B cell (primary cell): ENCODE measurements at regions not wholly inside any gene's neighbourhood (a gene's known extent, or its start where the extent isn't known, plus 50 kb on each side); places are given as distances from the start of the nearest gene placed in this dataset.

ENCODE experiments used
- ATAC-seq: fragments of 200-7000 bp; cut with Tn5 transposase; one replicate; pipeline ENCODE4 v1.10.0; 2021; ENCODE audit warnings: low read depth, mild to moderate bottlenecking, moderate number of reproducible peaks, moderate library complexity
- CTCF ChIA-PET: fragments of 350-600 bp; sonication (Branson Sonifier 250); formaldehyde crosslinking; loops from one replicate; lab custom pipeline; 2021; ENCODE audit warnings: antibody characterized with exemption, inconsistent platforms; lab: Charles Lee
- POLR2A ChIA-PET: fragments of 350-600 bp; sonication (Branson Sonifier 250); formaldehyde crosslinking; loops from one replicate; lab custom pipeline; 2021; ENCODE audit warnings: antibody characterized with exemption; lab: Charles Lee
- DNase-seq: peaks from one replicate; pipeline ENCODE4 v3.0.0; 2013
- H2AFZ ChIP-seq: 2 replicates; pipeline ENCODE4 v1.6.1; 2012; ENCODE audit warnings: mild to moderate bottlenecking, low read depth, low read length; ENCODE audit not compliant: insufficient read depth, poor library complexity, severe bottlenecking
- H3K27ac ChIP-seq, 2 donors: 1 replicate in 1 of 2; 2 replicates in 1 of 2; pipeline ENCODE4 v1.5.1; 2012 to 2013; ENCODE audit warnings: low read length in 2 of 2, mild to moderate bottlenecking in 2 of 2, moderate library complexity in 1 of 2
- H3K27me3 ChIP-seq, 4 experiments: fragments of 200-600 bp in 1 of 4; sonication (generic) in 1 of 4; replicated peaks in 1 of 4; 1 replicate in 2 of 4; 2 replicates in 2 of 4; pipeline versions ENCODE4 v1.6.1 to v1.7.0; 2013 to 2016; ENCODE audit warnings: low read length in 3 of 4, mild to moderate bottlenecking in 2 of 4, mixed read lengths in 1 of 4, moderate library complexity in 1 of 4; ENCODE audit not compliant: insufficient read depth in 4 of 4, control insufficient read depth in 3 of 4; ENCODE audit errors: control extremely low read depth in 1 of 4
- H3K36me3 ChIP-seq, 2 experiments: replicated peaks in 1 of 2; 1 replicate in 1 of 2; 2 replicates in 1 of 2; pipeline versions ENCODE4 v1.6.1 to v1.7.1; 2013; ENCODE audit warnings: low read length in 1 of 2; ENCODE audit not compliant: insufficient read depth in 2 of 2, control insufficient read depth in 1 of 2; ENCODE audit errors: control extremely low read depth in 1 of 2, extremely low read depth in 1 of 2
- H3K4me1 ChIP-seq, 2 donors: fragments of 200-600 bp in 1 of 2; sonication (generic) in 1 of 2; 1 replicate in 1 of 2; 2 replicates in 1 of 2; pipeline versions ENCODE4 v1.5.1 to v1.6.1; 2013 to 2017; ENCODE audit warnings: low read length in 2 of 2; ENCODE audit not compliant: control insufficient read depth in 2 of 2, insufficient read depth in 2 of 2
- H3K4me2 ChIP-seq: replicated peaks from 2 replicates; pipeline ENCODE3; 2012; ENCODE audit warnings: mild to moderate bottlenecking, low read depth, low read length; ENCODE audit not compliant: poor library complexity, severe bottlenecking
- H3K4me3 ChIP-seq, 5 experiments: fragments of 200-600 bp in 1 of 5; sonication (generic) in 1 of 5; 1 replicate in 3 of 5; 2 replicates in 2 of 5; pipeline versions ENCODE4 v1.5.1 to v1.7.0; 2011 to 2016; ENCODE audit warnings: low read length in 4 of 5, mild to moderate bottlenecking in 4 of 5, low read depth in 2 of 5, control low read depth in 1 of 5, moderate library complexity in 1 of 5; ENCODE audit not compliant: insufficient read depth in 1 of 5; ENCODE audit errors: control extremely low read depth in 1 of 5, extremely low read depth in 1 of 5
- H3K79me2 ChIP-seq: fragments of 200-600 bp; sonication (generic); one replicate; pipeline ENCODE4 v1.6.0; 2016; ENCODE audit warnings: low read length; ENCODE audit not compliant: control insufficient read depth, insufficient read depth
- H3K9ac ChIP-seq: fragments of 200-600 bp; sonication (generic); 2 replicates; pipeline ENCODE4 v1.6.1; 2017; ENCODE audit warnings: mild to moderate bottlenecking, low read length, moderate library complexity
- H3K9me3 ChIP-seq, 3 donors: one replicate each; pipeline versions ENCODE4 v1.6.1 to v1.7.1; 2013; ENCODE audit warnings: low read length in 2 of 3; ENCODE audit not compliant: control insufficient read depth in 2 of 3, insufficient read depth in 1 of 3; ENCODE audit errors: control extremely low read depth in 1 of 3
- H4K20me1 ChIP-seq: 2 replicates; pipeline ENCODE4 v1.6.0; 2012; ENCODE audit warnings: mild to moderate bottlenecking, low read length; ENCODE audit not compliant: insufficient read depth, control insufficient read depth, poor library complexity, severe bottlenecking
- H3K27ac Mint-ChIP-seq: one replicate; pipeline ENCODE4 v1.8.0; 2021; ENCODE audit warnings: mixed read lengths
- H3K27me3 Mint-ChIP-seq: one replicate; pipeline ENCODE4 v1.8.0; 2021; ENCODE audit warnings: mixed read lengths
- H3K4me1 Mint-ChIP-seq: one replicate; pipeline ENCODE4 v1.8.0; 2021; ENCODE audit warnings: mixed read lengths
- H3K4me3 Mint-ChIP-seq: one replicate; pipeline ENCODE4 v1.8.0; 2021; ENCODE audit warnings: mixed read lengths
- H3K9me3 Mint-ChIP-seq: one replicate; pipeline ENCODE4 v1.8.0; 2022; ENCODE audit warnings: mixed read lengths; ENCODE audit not compliant: insufficient read depth
- CTCF ChIP-seq: fragments of 200-600 bp; IDR thresholded peaks from one replicate; pipeline ENCODE4 v1.8.0; 2022; ENCODE audit warnings: antibody characterized with exemption, mild to moderate bottlenecking
- EZH2 ChIP-seq: IDR thresholded peaks from 2 replicates; pipeline ENCODE4 v1.6.1; 2012; ENCODE audit warnings: borderline replicate concordance, low read depth, mild to moderate bottlenecking, moderate library complexity, low read length; ENCODE audit not compliant: insufficient read depth, poor library complexity, severe bottlenecking
- WGBS: methylation state at CpG from one replicate; pipeline ENCODE4 v1.1.5; 2013; ENCODE audit warnings: missing lambda C conversion rate; ENCODE audit not compliant: insufficient coverage; 5-methylcytosine and 5-hydroxymethylcytosine counted together
- intact Hi-C: fragments of 100-400 bp; cut with micrococcal nuclease; formaldehyde crosslinking; loops from one replicate; pipeline ENCODE4 v1.10.0; 2022

GRCh38 chr3:157789162-157789561 is 285.9 kb upstream of the VEPH1 start:
- no peak overlapping the region for H3K27ac ChIP-seq
- ChIA-PET CTCF (no interaction called here), POLR2A (no interaction called here)
- H3K79me2 ChIP-seq = no peaks in the 10 kb centered on the region
- no peaks in the 10 kb centered on the region for H3K27me3 Mint-ChIP-seq
- no peak overlapping the region for H3K27ac Mint-ChIP-seq
- DNase-seq = no peak
- H3K4me2 ChIP-seq = no peak overlapping the region
- H3K4me1 ChIP-seq = no peaks in the 10 kb centered on the region
- H3K27me3 ChIP-seq = no peaks in the 10 kb centered on the region
- no peak overlapping the region for H2AFZ ChIP-seq
- no peaks in the 10 kb centered on the region for H3K36me3 ChIP-seq
- H4K20me1 ChIP-seq = no peaks in the 10 kb centered on the region
- intact Hi-C loops = no loop called here
- no peaks in the 10 kb centered on the region for H3K9me3 ChIP-seq
- no peak overlapping the region for H3K4me3 ChIP-seq
- no peak overlapping the region for H3K9ac ChIP-seq
- no peaks in the 10 kb centered on the region for H3K9me3 Mint-ChIP-seq
- no peaks in the 10 kb centered on the region for H3K4me1 Mint-ChIP-seq
- no peak overlapping the region for H3K4me3 Mint-ChIP-seq
- TF ChIP-seq CTCF = no peak
- TF ChIP-seq EZH2 = no peak
- no CpG with 5 or more reads among the region's 1 CpG for WGBS
- no peak for ATAC-seq

GRCh38 chr3:157786618-157787017 is 283.4 kb upstream of the VEPH1 start:
- Histone ChIP-seq H3K27ac (no peak overlapping the region), H2AFZ (no peak overlapping the region), H3K4me3 (no peak overlapping the region), H3K36me3 (no peaks in the 10 kb centered on the region), H3K4me1 (no peaks in the 10 kb centered on the region), H3K27me3 (no peaks in the 10 kb centered on the region), H3K79me2 (no peaks in the 10 kb centered on the region), H3K9me3 (no peaks in the 10 kb centered on the region), H4K20me1 (no peaks in the 10 kb centered on the region), H3K4me2 (no peak overlapping the region), H3K9ac (no peak overlapping the region)
- DNase-seq (no peak), ATAC-seq (no peak)
- ChIA-PET POLR2A (no interaction called here), CTCF (no interaction called here)
- WGBS = 76% methylated on average over 3 of the region's 4 CpGs
- TF ChIP-seq CTCF = no peak
- TF ChIP-seq EZH2 = no peak
- H3K4me1 Mint-ChIP-seq = no peaks in the 10 kb centered on the region
- no peaks in the 10 kb centered on the region for H3K27me3 Mint-ChIP-seq
- intact Hi-C loops = no loop called here
- no peak overlapping the region for H3K27ac Mint-ChIP-seq
- H3K9me3 Mint-ChIP-seq = no peaks in the 10 kb centered on the region
- no peak overlapping the region for H3K4me3 Mint-ChIP-seq
